GM13977 (cell line): ENCODE measurements at regions not wholly inside any gene's neighbourhood (a gene's known extent, or its start where the extent isn't known, plus 50 kb on each side); places are given as distances from the start of the nearest gene placed in this dataset.

Experiments
- DNase-seq: peaks from one replicate; pipeline ENCODE4 v3.0.0; 2012; ENCODE audit warnings: low spot score
- CTCF ChIP-seq: IDR thresholded peaks from 2 replicates; pipeline ENCODE4 v1.5.1; 2012; ENCODE audit warnings: mild to moderate bottlenecking, control low read depth; ENCODE audit not compliant: insufficient read depth; ENCODE audit errors: extremely low read depth, missing control alignments
- in situ Hi-C: fragments of 300-500 bp; cut with MboI; formaldehyde crosslinking; loops from one replicate; pipeline ENCODE4 v1.12.0; 2022; ENCODE audit warnings: low sequenced_read_pairs, low pct_unique_long_range_greater_than_20kb, mixed read lengths, inconsistent platforms; ENCODE audit not compliant: unreplicated experiment

- no peak for DNase-seq
- in situ Hi-C loops: no loop called here
- no peak for TF ChIP-seq CTCF
Measured at GRCh38 chr5:12625667-12626263, 721.5 kb upstream of the CTNND2 start.

GRCh38 chr5:12624776-12625560, 720.7 kb upstream of the CTNND2 start:
- DNase-seq: no peak
- in situ Hi-C loops: no loop called here
- TF ChIP-seq CTCF: no peak

- in situ Hi-C loops: no loop called here
- TF ChIP-seq CTCF: no peak
- DNase-seq: no peak
Measured at GRCh38 chr5:12623408-12623807, 719.2 kb upstream of the CTNND2 start.

GRCh38 chr5:12616093-12616492, 711.8 kb upstream of the CTNND2 start:
- no peak for DNase-seq
- in situ Hi-C loops: no loop called here

GRCh38 chr5:12615141-12615820, 711.0 kb upstream of the CTNND2 start:
- in situ Hi-C loops: no loop called here
- DNase-seq: no peak
- no peak for TF ChIP-seq CTCF

More at GRCh38 chr5:12616093-12616492, 711.8 kb upstream of the CTNND2 start:
- no peak for TF ChIP-seq CTCF

GRCh38 chr5:12614608-12615007, 710.4 kb upstream of the CTNND2 start:
- no peak for DNase-seq
- in situ Hi-C loops: no loop called here
- no peak for TF ChIP-seq CTCF
